ENCODE measurements at regions not wholly inside any gene's neighbourhood (a gene's known extent, or its start where the extent isn't known, plus 50 kb on each side); places are given as distances from the start of the nearest gene placed in this dataset.

DNA sequence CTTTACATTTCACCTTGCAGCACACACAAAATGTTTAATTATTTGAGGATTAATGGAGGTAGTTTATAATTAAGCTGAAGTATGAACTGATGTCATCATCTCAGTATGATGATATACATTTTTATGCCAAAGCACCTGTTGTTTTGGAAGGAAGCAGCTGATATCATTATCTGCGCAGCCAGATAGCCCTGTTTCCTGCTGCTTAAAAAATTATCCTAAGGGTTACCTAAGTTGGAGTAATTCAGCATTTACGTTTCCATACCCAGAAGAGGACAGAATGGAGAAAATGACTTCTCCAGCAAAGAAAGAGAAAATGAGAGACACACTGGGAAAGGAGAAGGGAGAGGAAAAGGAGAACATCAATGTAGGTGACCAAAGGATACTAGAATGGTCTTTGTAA is 370.3 kb upstream of the PLSCR5 start:
- Histone ChIP-seq H3K4me1 (no peaks in the 10 kb centered on the region), H3K27me3 (no peaks in the 10 kb centered on the region), H3K4me3 (no peak overlapping the region), H3K36me3 (no peaks in the 10 kb centered on the region), H3K27ac (no peak overlapping the region), H3K9me3 (no peaks in the 10 kb centered on the region)
- TF ChIP-seq, protein P1, sequence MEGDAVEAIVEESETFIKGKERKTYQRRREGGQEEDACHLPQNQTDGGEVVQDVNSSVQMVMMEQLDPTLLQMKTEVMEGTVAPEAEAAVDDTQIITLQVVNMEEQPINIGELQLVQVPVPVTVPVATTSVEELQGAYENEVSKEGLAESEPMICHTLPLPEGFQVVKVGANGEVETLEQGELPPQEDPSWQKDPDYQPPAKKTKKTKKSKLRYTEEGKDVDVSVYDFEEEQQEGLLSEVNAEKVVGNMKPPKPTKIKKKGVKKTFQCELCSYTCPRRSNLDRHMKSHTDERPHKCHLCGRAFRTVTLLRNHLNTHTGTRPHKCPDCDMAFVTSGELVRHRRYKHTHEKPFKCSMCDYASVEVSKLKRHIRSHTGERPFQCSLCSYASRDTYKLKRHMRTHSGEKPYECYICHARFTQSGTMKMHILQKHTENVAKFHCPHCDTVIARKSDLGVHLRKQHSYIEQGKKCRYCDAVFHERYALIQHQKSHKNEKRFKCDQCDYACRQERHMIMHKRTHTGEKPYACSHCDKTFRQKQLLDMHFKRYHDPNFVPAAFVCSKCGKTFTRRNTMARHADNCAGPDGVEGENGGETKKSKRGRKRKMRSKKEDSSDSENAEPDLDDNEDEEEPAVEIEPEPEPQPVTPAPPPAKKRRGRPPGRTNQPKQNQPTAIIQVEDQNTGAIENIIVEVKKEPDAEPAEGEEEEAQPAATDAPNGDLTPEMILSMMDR (IDR thresholded peaks at IDR 0.05): no peak
- no peak for TF ChIP-seq POLR2A (IDR thresholded peaks at IDR 0.05)
- ATAC-seq: no peak
- no peak for DNase-seq
- intact Hi-C loops (cut with DNase I): no loop called here
- WGBS (ENCODE audit: insufficient coverage, low coverage, low lambda C conversion rate, missing lambda C conversion rate): 25% methylated on average over 2 of the region's 2 CpGs

DNA sequence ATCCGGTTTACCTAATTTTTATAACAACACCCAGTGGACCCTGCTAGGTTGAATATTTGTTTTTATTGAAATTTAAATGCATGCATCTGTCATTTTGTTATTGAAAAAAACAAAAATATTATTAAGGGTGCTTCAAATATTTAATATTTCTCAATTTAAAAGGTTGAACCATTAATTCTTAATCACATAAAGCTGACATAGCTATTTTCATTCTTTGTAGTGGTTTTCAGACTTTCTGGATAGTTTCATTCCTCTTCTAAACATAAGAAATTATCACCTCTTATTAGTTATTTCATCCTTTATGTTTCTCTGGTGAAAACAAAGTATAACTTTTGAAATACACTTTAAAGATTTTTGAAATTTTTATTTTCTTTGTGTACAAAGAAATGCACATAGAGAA is 369.9 kb upstream of the PLSCR5 start:
- DNase-seq (no peak), ATAC-seq (no peak)
- TF ChIP-seq, protein P1 (IDR thresholded peaks at IDR 0.05): no peak
- no peak for TF ChIP-seq POLR2A (IDR thresholded peaks at IDR 0.05)
- H3K27ac ChIP-seq: no peak overlapping the region
- H3K4me3 ChIP-seq: no peak overlapping the region
- H3K9me3 ChIP-seq: no peaks in the 10 kb centered on the region
- intact Hi-C loops (cut with DNase I): no loop called here
- H3K36me3 ChIP-seq: no peaks in the 10 kb centered on the region
- 82% methylated on average over 1 of the region's 1 CpG for WGBS (ENCODE audit: insufficient coverage, low coverage, low lambda C conversion rate, missing lambda C conversion rate)
- H3K27me3 ChIP-seq: no peaks in the 10 kb centered on the region
- H3K4me1 ChIP-seq: no peaks in the 10 kb centered on the region

DNA sequence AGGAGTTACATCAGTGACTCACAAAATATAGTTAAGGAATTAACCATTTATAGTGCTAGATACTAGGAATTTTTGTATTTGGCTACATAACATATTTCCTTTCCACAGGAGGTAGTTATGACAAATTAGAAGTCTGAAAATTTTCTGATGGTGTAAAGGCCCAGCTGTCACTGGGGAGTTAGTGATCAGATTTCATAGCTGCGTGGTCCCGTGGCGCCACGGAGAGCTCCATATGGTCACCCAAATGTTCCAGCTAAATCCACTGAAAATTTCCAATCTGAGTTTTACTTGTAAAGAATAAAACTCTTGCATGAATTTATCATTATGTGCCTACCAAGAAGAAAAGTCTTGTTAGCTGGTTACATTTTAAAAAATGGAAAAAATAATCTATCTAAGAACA is 368.9 kb upstream of the PLSCR5 start:
- DNase-seq: no peak
- Histone ChIP-seq H3K9me3 (no peaks in the 10 kb centered on the region), H3K27me3 (no peaks in the 10 kb centered on the region), H3K4me1 (no peaks in the 10 kb centered on the region), H3K36me3 (no peaks in the 10 kb centered on the region), H3K4me3 (no peak overlapping the region), H3K27ac (no peak overlapping the region)
- intact Hi-C loops (cut with DNase I): no loop called here
- TF ChIP-seq, protein P1 (IDR thresholded peaks at IDR 0.05): no peak
- TF ChIP-seq POLR2A (IDR thresholded peaks at IDR 0.05): no peak
- WGBS (ENCODE audit: insufficient coverage, low coverage, low lambda C conversion rate, missing lambda C conversion rate): 68% methylated on average over 4 of the region's 4 CpGs
- ATAC-seq: no peak

DNA sequence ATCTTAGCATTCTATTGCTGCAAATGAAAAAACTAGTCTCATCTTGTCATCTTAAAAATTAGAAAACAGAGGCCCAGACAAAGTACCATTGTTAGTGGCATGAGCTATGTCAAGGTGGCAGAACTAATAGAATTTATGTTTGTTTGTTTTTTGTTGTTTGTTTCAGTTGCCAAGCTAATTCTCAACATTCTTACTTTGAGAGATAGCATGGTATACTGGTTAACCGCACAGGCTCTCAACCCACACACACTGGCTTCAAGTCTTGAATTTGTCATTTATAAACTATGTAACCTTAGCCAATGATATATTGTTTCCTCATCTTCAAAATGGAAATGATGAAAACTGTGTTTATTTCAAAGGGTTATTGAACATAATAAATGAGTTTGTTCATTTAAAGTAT is 367.6 kb upstream of the PLSCR5 start:
- Histone ChIP-seq H3K27me3 (no peaks in the 10 kb centered on the region), H3K4me3 (no peak overlapping the region), H3K9me3 (no peaks in the 10 kb centered on the region), H3K4me1 (no peaks in the 10 kb centered on the region), H3K36me3 (no peaks in the 10 kb centered on the region), H3K27ac (no peak overlapping the region)
- ATAC-seq: no peak
- intact Hi-C loops (cut with DNase I): no loop called here
- TF ChIP-seq, protein P1 (IDR thresholded peaks at IDR 0.05): no peak
- no peak for TF ChIP-seq POLR2A (IDR thresholded peaks at IDR 0.05)
- WGBS (ENCODE audit: insufficient coverage, low coverage, low lambda C conversion rate, missing lambda C conversion rate): 86% methylated on average over 1 of the region's 1 CpG
- no peak for DNase-seq

DNA sequence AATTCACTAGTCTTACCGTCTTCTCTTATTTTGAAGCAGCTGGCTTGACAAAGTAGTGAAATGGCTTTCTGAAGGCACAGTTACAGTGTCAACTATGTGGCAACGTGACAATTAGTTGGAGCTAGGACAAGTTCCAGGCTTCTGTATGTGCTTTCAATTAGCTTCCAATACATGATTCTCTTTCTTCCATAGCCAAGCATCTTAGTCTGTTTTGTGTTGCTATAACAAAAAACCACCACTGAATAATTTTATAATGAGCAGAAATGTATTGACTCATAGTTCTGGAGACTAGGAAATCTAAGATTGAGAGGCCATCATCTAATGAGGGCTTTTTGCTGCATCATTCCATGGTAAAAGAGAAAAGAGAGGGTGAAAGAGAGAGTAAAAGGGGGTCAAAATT is 365.1 kb upstream of the PLSCR5 start:
- TF ChIP-seq, protein P1 (IDR thresholded peaks at IDR 0.05): no peak
- TF ChIP-seq POLR2A (IDR thresholded peaks at IDR 0.05): no peak
- Histone ChIP-seq H3K4me1 (no peaks in the 10 kb centered on the region), H3K27me3 (no peaks in the 10 kb centered on the region), H3K4me3 (no peak overlapping the region), H3K36me3 (no peaks in the 10 kb centered on the region), H3K9me3 (no peaks in the 10 kb centered on the region), H3K27ac (no peak overlapping the region)
- WGBS (ENCODE audit: insufficient coverage, low coverage, low lambda C conversion rate, missing lambda C conversion rate): 87% methylated on average over 2 of the region's 2 CpGs
- intact Hi-C loops (cut with DNase I): no loop called here
- ATAC-seq: no peak
- no peak for DNase-seq

Measured in right lobe of liver (tissue), 6 donors.